ENCODE measurements at regions not wholly inside any gene's neighbourhood (a gene's known extent, or its start where the extent isn't known, plus 50 kb on each side); places are given as distances from the start of the nearest gene placed in this dataset.

- TF ChIP-seq CTCF (conservative IDR thresholded peaks at IDR 0.05 in 1 of 2, IDR thresholded peaks at IDR 0.05 in 1 of 2; ENCODE audit: low read depth in 1 of 2, low read length in 2 of 2) = no peak
- no peak for TF ChIP-seq EZH2 (IDR thresholded peaks at IDR 0.05; ENCODE audit: low read length, missing control alignments)
Measured at GRCh38 chr20:22673467-22673866, 89.1 kb upstream of the FOXA2 start.
